Subcutaneous abdominal adipose tissue (tissue), 5 donors: ENCODE measurements at regions not wholly inside any gene's neighbourhood (a gene's known extent, or its start where the extent isn't known, plus 50 kb on each side); places are given as distances from the start of the nearest gene placed in this dataset.

Experiments used
- H3K27ac ChIP-seq: one replicate; pipeline ENCODE4 v1.7.0; 2013; ENCODE audit warnings: low read depth, mild to moderate bottlenecking, inconsistent platforms, low read length, moderate library complexity
- H3K27me3 ChIP-seq, 5 donors: one replicate each; pipeline ENCODE4 v1.7.0; 2013; ENCODE audit warnings: low read length in 5 of 5, inconsistent platforms in 1 of 5; ENCODE audit not compliant: control insufficient read depth in 5 of 5, insufficient read depth in 4 of 5
- H3K36me3 ChIP-seq, 5 donors: one replicate each; pipeline ENCODE4 v1.7.0; 2013; ENCODE audit warnings: low read length in 5 of 5; ENCODE audit not compliant: control insufficient read depth in 5 of 5, insufficient read depth in 5 of 5
- H3K4me1 ChIP-seq, 5 donors: one replicate each; pipeline ENCODE4 v1.7.0; 2013; ENCODE audit warnings: low read length in 5 of 5, mild to moderate bottlenecking in 3 of 5, moderate library complexity in 1 of 5; ENCODE audit not compliant: control insufficient read depth in 5 of 5, insufficient read depth in 5 of 5
- H3K4me3 ChIP-seq, 5 donors: one replicate each; pipeline ENCODE4 v1.7.0; 2013; ENCODE audit warnings: low read length in 5 of 5, low read depth in 1 of 5
- H3K9ac ChIP-seq, 5 donors: one replicate each; pipeline ENCODE4 v1.7.0; 2013; ENCODE audit warnings: low read length in 5 of 5, mild to moderate bottlenecking in 4 of 5, moderate library complexity in 3 of 5
- H3K9me3 ChIP-seq, 5 donors: one replicate each; pipeline ENCODE4 v1.7.0; 2013; ENCODE audit warnings: low read length in 5 of 5; ENCODE audit not compliant: control insufficient read depth in 5 of 5
- donor health status: healthy.
- donor health status: healthy.
- donor health status: healthy.
- donor health status: healthy.
- donor health status: healthy.

DNA sequence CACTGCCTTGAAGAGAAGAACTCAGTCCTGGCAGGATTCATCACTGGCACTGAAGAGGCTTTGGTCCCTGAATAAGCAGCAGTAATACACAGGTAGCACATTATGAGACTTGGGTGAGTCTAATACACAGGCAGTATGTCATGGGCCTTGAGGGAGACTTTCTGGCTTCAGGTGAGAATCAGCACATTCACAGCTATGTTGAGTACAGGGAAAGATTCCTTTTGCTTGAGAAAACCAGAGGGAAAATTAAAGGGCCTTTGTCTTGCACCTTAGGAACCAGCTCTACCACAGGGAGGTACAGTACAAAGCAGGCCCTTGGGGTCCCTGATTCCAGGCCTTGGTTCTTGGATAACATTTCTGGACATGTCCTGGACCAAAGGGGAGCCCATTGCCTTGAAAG is 484.6 kb downstream of the RFC3 start:
- H3K36me3 ChIP-seq = no peaks in the 10 kb centered on the region
- H3K9me3 ChIP-seq = peaks cover 0 to 14% (median 8%) of the 10 kb centered on the region in 5 donors
- no peak overlapping the region for H3K9ac ChIP-seq
- no peak overlapping the region for H3K4me3 ChIP-seq
- H3K27me3 ChIP-seq = no peaks in the 10 kb centered on the region
- H3K4me1 ChIP-seq = peaks cover 0 to 3% (median 0%) of the 10 kb centered on the region in 5 donors
- H3K27ac ChIP-seq = no peak overlapping the region

DNA sequence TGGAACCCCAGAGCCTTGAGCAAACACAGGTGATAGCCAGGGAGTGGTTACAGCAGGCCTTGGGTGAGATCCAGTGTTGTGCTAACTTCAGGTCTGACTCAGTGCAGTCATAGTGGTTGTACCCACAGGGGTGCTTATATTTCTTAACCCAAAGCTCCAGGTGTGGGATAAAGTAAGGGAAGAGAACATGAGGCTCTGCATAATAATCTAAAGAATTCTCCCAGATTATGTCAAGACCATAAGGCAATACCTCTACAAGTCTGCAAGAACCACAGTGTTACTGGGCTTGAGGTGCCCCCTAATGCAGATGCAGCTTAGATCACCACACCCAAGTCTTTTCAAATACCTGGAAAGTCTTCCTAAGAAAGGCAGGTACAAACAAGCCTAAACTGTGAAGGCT is 485.4 kb downstream of the RFC3 start:
- Histone ChIP-seq H3K9ac (no peak overlapping the region), H3K4me1 (peaks cover 0 to 3% (median 0%) of the 10 kb centered on the region in 5 donors), H3K27ac (no peak overlapping the region), H3K9me3 (peaks cover 0 to 14% (median 8%) of the 10 kb centered on the region in 5 donors), H3K27me3 (no peaks in the 10 kb centered on the region), H3K4me3 (no peak overlapping the region), H3K36me3 (no peaks in the 10 kb centered on the region)

DNA sequence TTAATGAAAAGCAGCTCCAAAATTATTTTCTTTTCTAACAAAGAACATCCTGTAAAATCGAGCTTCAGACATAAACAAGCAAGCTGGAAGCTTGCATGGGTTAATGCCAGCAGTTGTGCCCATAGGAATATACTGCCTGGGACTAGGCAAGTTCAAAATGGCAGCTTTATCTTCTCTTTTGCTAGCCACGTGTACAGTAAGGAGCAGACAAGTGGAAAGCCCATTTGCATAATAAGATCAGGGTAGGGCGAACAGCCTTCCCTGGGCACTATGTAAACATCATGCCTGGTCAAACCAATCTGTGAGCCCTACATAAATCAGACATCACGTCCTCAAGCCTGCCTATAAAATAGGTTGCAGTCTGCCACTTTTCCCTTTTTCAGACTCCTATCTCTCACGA is 489.7 kb downstream of the RFC3 start:
- Histone ChIP-seq H3K4me1 (no peaks in the 10 kb centered on the region), H3K9ac (no peak overlapping the region)

DNA sequence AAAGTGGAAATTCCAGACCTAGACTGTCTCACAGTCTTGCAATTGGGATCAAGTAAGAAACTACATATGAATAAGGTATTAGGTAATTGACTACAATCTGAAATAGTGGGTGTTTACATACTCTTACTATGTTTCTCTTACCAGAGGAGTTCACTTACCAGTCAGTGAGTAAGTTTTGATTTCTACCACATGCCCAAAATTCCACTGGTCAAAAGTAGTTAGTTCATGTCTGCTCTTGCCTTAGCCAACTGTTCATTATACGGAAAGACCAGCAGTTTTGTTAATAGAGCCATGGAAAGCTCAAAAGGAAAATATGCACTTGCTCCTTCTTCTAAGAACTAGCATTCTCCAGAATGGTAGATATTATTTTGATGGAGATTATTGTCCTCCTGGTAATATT is 490.8 kb downstream of the RFC3 start:
- no peak overlapping the region for H3K9ac ChIP-seq
- no peaks in the 10 kb centered on the region for H3K4me1 ChIP-seq
- no peak overlapping the region for H3K27ac ChIP-seq
- H3K4me3 ChIP-seq = no peak overlapping the region
- H3K27me3 ChIP-seq = no peaks in the 10 kb centered on the region
- H3K9me3 ChIP-seq = peaks cover 0 to 3% (median under 1%) of the 10 kb centered on the region in 5 donors
- H3K36me3 ChIP-seq = no peaks in the 10 kb centered on the region

More for the DNA sequence above, 489.7 kb downstream of the RFC3 start:
- no peaks in the 10 kb centered on the region for H3K36me3 ChIP-seq
- H3K9me3 ChIP-seq = peaks cover 0 to 13% (median 8%) of the 10 kb centered on the region in 5 donors
- H3K27ac ChIP-seq = no peak overlapping the region
- H3K27me3 ChIP-seq = no peaks in the 10 kb centered on the region
- H3K4me3 ChIP-seq = no peak overlapping the region

DNA sequence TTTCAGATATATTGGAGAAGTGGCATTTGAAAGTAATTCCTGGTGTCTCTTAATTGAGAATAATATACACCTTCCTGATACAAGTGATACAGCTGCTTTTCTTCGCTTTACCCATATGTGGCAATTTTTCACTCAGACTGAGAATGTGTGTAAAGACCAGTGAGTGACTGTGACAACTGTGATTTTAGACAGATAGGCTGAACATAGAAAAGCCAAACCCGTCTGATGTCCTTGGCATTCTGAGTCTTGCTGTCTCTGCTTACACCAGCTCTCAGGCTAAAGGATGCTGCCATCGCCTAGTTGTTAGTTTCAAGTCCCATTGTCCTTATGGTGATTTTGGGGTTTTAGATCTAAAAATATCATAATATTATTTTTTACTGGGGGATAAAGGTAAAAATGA is 492.6 kb downstream of the RFC3 start:
- no peaks in the 10 kb centered on the region for H3K36me3 ChIP-seq
- H3K27ac ChIP-seq = no peak overlapping the region
- no peaks in the 10 kb centered on the region for H3K9me3 ChIP-seq
- no peak overlapping the region for H3K4me3 ChIP-seq
- H3K4me1 ChIP-seq = no peaks in the 10 kb centered on the region
- H3K9ac ChIP-seq = no peak overlapping the region
- H3K27me3 ChIP-seq = no peaks in the 10 kb centered on the region

DNA sequence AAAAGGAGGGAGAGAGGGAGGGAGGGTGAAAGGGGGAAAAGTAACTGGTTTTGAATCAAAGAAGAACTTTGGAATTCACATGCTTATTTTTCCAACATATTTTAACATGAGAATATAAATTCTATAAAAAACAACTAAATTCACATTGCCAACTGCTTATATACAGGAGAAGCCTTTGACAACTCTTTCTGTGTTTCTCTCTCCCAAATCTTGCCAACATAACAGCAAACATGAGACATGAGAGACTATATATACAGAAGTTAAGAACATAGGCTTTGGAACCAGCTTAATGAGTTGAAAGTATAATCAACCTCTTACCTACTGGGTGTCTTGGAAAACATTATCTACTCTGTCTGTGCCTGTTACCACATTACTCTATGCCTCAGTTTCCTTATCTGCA is 493.3 kb downstream of the RFC3 start:
- H3K4me1 ChIP-seq = no peaks in the 10 kb centered on the region
- no peak overlapping the region for H3K9ac ChIP-seq
- no peaks in the 10 kb centered on the region for H3K27me3 ChIP-seq
- no peak overlapping the region for H3K27ac ChIP-seq
- no peaks in the 10 kb centered on the region for H3K9me3 ChIP-seq
- no peak overlapping the region for H3K4me3 ChIP-seq
- no peaks in the 10 kb centered on the region for H3K36me3 ChIP-seq

DNA sequence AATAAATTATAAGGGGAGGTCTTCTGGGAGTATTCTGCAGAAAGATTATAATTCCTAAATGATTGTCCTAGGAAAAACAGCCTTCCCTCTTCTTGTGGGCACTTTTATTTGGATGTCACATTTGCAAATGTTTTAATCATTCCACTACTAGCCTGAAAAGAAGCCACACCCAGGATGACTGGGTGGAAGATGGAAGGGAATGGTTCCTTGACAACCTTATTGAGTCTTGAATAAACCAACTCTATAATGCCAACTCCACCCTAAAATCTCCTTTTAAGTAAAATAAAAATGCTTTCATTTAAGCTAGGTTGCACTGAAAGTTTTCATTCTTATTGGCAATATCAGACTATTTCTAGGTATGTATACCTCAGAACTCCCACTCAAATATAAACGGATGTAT is 494.6 kb downstream of the RFC3 start:
- Histone ChIP-seq H3K4me3 (no peak overlapping the region), H3K27ac (no peak overlapping the region), H3K4me1 (no peaks in the 10 kb centered on the region), H3K9ac (no peak overlapping the region), H3K9me3 (no peaks in the 10 kb centered on the region), H3K27me3 (no peaks in the 10 kb centered on the region), H3K36me3 (no peaks in the 10 kb centered on the region)

DNA sequence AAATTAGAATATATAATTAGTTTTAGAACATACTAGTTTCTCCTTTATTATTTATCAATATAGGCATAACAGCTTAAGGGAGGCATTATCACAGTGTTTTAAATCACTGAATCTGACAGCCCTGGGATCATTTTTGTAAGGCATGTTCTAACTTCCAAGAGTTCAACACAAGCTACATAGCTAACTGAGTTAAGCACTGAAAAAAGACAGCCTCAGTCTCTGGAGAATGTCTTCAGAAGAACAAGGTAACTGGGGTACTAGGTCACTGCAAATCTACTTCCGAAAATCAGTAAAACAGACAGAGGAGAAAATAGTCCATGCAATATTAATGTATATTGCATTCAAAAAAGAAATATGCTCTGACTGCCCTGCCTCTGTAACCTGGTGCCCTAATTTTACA is 502.1 kb downstream of the RFC3 start:
- no peak overlapping the region for H3K9ac ChIP-seq
- no peaks in the 10 kb centered on the region for H3K36me3 ChIP-seq
- no peaks in the 10 kb centered on the region for H3K9me3 ChIP-seq
- no peak overlapping the region for H3K27ac ChIP-seq
- no peaks in the 10 kb centered on the region for H3K4me1 ChIP-seq
- H3K4me3 ChIP-seq = no peak overlapping the region
- no peaks in the 10 kb centered on the region for H3K27me3 ChIP-seq

DNA sequence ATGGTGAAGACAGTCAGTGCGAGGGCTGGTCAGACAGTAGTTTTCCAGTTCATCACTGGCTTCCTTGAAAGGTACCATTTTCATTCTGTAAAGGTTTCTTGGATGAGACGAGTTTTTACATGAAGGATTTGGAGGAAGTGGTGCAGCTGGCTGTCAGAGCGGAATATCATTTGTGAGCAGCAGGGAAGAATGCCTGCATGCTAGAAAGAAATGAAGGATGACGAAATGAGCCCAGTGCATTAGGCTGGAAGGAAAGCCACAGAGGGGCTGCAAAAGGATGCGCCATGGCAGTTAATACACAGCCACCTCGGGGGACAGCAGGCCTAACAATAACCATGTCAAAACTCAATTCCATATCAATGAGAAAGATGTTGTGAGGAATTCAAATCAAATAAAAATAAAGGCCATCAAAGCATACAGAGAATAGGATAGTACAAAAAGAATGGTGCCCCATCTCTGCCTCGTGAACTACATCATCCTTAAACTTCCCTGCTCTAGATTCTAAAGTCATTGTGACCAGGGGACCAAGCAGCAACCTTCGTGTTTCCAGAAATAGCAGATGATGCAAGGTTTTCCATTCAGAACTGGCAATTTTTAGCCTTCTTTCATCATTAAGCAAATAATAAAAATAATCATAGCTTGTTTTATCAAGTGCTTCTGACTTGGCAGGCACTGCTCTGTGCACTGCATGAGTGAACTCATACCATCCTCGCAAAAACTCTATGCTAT is 504.2 kb downstream of the RFC3 start:
- H3K9me3 ChIP-seq = no peaks in the 10 kb centered on the region
- H3K4me3 ChIP-seq = no peak overlapping the region
- no peaks in the 10 kb centered on the region for H3K36me3 ChIP-seq
- H3K9ac ChIP-seq = no peak overlapping the region
- no peaks in the 10 kb centered on the region for H3K27me3 ChIP-seq
- no peaks in the 10 kb centered on the region for H3K4me1 ChIP-seq
- H3K27ac ChIP-seq = no peak overlapping the region

DNA sequence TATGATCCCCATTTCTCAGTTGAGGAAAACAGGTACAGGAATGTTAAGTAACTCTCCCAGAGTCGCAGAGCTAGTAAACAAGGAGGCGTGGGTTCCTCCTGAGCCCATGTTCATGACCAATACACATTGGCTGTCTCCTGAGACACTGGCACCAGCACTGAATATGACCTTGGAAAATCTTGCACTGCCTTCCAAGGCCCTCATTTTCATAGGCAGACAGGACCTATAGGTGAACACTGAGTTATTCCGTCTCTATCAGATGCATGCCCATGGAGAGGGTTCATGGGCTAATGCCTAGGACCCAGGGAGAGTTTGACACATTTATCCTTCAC is 504.8 kb downstream of the RFC3 start:
- Histone ChIP-seq H3K4me3 (no peak overlapping the region), H3K27ac (no peak overlapping the region), H3K36me3 (no peaks in the 10 kb centered on the region), H3K27me3 (no peaks in the 10 kb centered on the region), H3K9me3 (no peaks in the 10 kb centered on the region), H3K4me1 (no peaks in the 10 kb centered on the region), H3K9ac (no peak overlapping the region)
